ENCODE measurements at regions not wholly inside any gene's neighbourhood (a gene's known extent, or its start where the extent isn't known, plus 50 kb on each side); places are given as distances from the start of the nearest gene placed in this dataset.

DNA sequence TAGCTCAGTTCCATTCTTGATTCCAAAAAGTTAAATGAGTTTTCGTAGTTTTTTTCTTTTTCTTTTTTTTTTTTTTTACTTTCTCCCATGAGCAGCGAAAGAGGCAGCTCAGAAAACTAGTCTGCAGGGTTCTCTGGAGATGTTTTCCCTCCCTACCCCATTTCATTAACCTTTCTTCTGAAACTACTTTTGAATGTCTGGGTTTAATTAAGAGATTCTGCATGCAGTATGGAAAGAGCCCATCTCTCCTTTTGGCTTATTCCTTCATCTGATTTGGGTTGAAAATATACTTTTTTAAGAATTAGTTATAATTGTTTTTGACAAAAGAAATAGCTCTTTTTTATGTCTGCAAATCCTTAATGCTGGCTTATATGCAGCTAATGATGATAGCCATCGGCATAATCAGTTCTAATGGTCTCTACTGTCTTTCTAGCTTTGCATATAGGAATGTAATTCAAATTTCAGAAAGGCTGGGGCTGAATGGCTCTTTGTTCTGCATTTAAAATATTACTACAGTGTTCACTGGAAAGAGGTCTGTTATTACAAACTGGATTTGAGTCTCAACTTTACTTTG lies 265.3 kb downstream of the FAT3 start:
- TF ChIP-seq YY1 (IDR thresholded peaks at IDR 0.05) (no peak), RXRA (IDR thresholded peaks at IDR 0.05) (no peak), GABPA (IDR thresholded peaks at IDR 0.05 in 1 of 2, conservative IDR thresholded peaks at IDR 0.05 in 1 of 2) (no peak), SP1 (IDR thresholded peaks at IDR 0.05) (no peak), RAD21 (IDR thresholded peaks at IDR 0.05) (no peak), FOXA1 (IDR thresholded peaks at IDR 0.05) (no peak), EGR1 (IDR thresholded peaks at IDR 0.05; ENCODE audit: low read depth in 2 of 2) (no peak), NR2F2 (IDR thresholded peaks at IDR 0.05) (no peak), HNF4G (IDR thresholded peaks at IDR 0.05) (no peak)
- TF ChIP-seq, protein P1, sequence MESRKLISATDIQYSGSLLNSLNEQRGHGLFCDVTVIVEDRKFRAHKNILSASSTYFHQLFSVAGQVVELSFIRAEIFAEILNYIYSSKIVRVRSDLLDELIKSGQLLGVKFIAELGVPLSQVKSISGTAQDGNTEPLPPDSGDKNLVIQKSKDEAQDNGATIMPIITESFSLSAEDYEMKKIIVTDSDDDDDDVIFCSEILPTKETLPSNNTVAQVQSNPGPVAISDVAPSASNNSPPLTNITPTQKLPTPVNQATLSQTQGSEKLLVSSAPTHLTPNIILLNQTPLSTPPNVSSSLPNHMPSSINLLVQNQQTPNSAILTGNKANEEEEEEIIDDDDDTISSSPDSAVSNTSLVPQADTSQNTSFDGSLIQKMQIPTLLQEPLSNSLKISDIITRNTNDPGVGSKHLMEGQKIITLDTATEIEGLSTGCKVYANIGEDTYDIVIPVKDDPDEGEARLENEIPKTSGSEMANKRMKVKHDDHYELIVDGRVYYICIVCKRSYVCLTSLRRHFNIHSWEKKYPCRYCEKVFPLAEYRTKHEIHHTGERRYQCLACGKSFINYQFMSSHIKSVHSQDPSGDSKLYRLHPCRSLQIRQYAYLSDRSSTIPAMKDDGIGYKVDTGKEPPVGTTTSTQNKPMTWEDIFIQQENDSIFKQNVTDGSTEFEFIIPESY (IDR thresholded peaks at IDR 0.05): no peak
- TF ChIP-seq, protein P2, sequence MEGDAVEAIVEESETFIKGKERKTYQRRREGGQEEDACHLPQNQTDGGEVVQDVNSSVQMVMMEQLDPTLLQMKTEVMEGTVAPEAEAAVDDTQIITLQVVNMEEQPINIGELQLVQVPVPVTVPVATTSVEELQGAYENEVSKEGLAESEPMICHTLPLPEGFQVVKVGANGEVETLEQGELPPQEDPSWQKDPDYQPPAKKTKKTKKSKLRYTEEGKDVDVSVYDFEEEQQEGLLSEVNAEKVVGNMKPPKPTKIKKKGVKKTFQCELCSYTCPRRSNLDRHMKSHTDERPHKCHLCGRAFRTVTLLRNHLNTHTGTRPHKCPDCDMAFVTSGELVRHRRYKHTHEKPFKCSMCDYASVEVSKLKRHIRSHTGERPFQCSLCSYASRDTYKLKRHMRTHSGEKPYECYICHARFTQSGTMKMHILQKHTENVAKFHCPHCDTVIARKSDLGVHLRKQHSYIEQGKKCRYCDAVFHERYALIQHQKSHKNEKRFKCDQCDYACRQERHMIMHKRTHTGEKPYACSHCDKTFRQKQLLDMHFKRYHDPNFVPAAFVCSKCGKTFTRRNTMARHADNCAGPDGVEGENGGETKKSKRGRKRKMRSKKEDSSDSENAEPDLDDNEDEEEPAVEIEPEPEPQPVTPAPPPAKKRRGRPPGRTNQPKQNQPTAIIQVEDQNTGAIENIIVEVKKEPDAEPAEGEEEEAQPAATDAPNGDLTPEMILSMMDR (IDR thresholded peaks at IDR 0.05; ENCODE audit: low read depth, low read length, missing input control): no peak
- TF ChIP-seq, protein P3, sequence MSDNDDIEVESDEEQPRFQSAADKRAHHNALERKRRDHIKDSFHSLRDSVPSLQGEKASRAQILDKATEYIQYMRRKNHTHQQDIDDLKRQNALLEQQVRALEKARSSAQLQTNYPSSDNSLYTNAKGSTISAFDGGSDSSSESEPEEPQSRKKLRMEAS (IDR thresholded peaks at IDR 0.05): no peak
- TF ChIP-seq, protein P4, sequence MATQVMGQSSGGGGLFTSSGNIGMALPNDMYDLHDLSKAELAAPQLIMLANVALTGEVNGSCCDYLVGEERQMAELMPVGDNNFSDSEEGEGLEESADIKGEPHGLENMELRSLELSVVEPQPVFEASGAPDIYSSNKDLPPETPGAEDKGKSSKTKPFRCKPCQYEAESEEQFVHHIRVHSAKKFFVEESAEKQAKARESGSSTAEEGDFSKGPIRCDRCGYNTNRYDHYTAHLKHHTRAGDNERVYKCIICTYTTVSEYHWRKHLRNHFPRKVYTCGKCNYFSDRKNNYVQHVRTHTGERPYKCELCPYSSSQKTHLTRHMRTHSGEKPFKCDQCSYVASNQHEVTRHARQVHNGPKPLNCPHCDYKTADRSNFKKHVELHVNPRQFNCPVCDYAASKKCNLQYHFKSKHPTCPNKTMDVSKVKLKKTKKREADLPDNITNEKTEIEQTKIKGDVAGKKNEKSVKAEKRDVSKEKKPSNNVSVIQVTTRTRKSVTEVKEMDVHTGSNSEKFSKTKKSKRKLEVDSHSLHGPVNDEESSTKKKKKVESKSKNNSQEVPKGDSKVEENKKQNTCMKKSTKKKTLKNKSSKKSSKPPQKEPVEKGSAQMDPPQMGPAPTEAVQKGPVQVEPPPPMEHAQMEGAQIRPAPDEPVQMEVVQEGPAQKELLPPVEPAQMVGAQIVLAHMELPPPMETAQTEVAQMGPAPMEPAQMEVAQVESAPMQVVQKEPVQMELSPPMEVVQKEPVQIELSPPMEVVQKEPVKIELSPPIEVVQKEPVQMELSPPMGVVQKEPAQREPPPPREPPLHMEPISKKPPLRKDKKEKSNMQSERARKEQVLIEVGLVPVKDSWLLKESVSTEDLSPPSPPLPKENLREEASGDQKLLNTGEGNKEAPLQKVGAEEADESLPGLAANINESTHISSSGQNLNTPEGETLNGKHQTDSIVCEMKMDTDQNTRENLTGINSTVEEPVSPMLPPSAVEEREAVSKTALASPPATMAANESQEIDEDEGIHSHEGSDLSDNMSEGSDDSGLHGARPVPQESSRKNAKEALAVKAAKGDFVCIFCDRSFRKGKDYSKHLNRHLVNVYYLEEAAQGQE (IDR thresholded peaks at IDR 0.05): no peak

Data from liver (tissue), 3 donors.